ENCODE measurements at regions not wholly inside any gene's neighbourhood (a gene's known extent, or its start where the extent isn't known, plus 50 kb on each side); places are given as distances from the start of the nearest gene placed in this dataset.

DNA sequence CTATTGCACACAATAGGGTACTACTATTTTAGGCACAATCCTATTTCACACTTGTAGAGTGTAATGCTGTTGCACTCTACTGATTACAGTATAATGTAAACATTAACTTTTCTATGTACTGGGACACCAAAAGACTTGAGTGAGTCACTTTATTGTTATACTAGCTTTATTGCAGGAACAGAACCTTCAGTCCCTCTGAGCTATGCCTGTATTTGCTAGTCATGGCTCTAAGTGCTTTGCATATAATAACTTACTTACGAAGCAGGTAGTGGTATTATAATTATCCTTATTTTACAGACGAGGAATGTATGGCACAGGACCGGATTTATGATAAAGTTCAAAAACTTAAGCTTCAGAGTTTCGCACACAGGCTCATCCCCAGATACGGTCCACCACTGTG, 106.6 kb upstream of the SLC6A6 start:
- no peaks in the 10 kb centered on the region for H3K9me3 ChIP-seq
- H3K4me1 ChIP-seq = no peaks in the 10 kb centered on the region
- no peak overlapping the region for H3K27ac ChIP-seq
- H3K36me3 ChIP-seq = no peaks in the 10 kb centered on the region
- WGBS, 2 donors = 73 to 79% methylated on average over 5 of the region's 5 CpGs
- DNase-seq (no peak), FAIRE-seq (no peak), ATAC-seq (peak in 1 of 4 donors; percentile 18)
- H3K27me3 ChIP-seq = peaks cover 0 to 6% (median 0%) of the 10 kb centered on the region in 4 donors
- intact Hi-C loops (cut with DNase I) = no loop called here
- no peak overlapping the region for H3K4me3 ChIP-seq
- TF ChIP-seq CTCF (IDR thresholded peaks at IDR 0.05) = no peak

GRCh38 chr3:14297305-14297704, 105.1 kb upstream of the SLC6A6 start:
- ATAC-seq (no peak), DNase-seq (no peak), FAIRE-seq (no peak)
- no peak for TF ChIP-seq CTCF (IDR thresholded peaks at IDR 0.05)
- H3K27ac ChIP-seq = no peak overlapping the region
- no peaks in the 10 kb centered on the region for H3K9me3 ChIP-seq
- H3K4me1 ChIP-seq = no peaks in the 10 kb centered on the region
- H3K4me3 ChIP-seq = no peak overlapping the region
- intact Hi-C loops (cut with DNase I) = no loop called here
- no peaks in the 10 kb centered on the region for H3K36me3 ChIP-seq
- WGBS, 2 donors = 73 to 75% methylated on average over 8 of the region's 8 CpGs
- peaks cover 0 to 6% (median 0%) of the 10 kb centered on the region in 4 donors for H3K27me3 ChIP-seq

- no peak overlapping the region for H3K4me3 ChIP-seq
Measured at GRCh38 chr3:14297784-14298236, 104.6 kb upstream of the SLC6A6 start.

GRCh38 chr3:14298442-14298841, 104.0 kb upstream of the SLC6A6 start:
- DNase-seq = no peak
- peaks cover 0 to 6% (median 0%) of the 10 kb centered on the region in 4 donors for H3K27me3 ChIP-seq
- ATAC-seq = no peak
- FAIRE-seq = no peak
- TF ChIP-seq CTCF (IDR thresholded peaks at IDR 0.05) = no peak
- H3K4me3 ChIP-seq = no peak overlapping the region
- no peak overlapping the region for H3K27ac ChIP-seq
- H3K36me3 ChIP-seq = no peaks in the 10 kb centered on the region
- H3K9me3 ChIP-seq = no peaks in the 10 kb centered on the region
- no peaks in the 10 kb centered on the region for H3K4me1 ChIP-seq
- intact Hi-C loops (cut with DNase I) = no loop called here
- 72 to 86% methylated on average over 5 of the region's 5 CpGs for WGBS, 2 donors

More at GRCh38 chr3:14297784-14298236, 104.6 kb upstream of the SLC6A6 start:
- DNase-seq (peak in 1 of 6 donors; percentile 56), FAIRE-seq (no peak), ATAC-seq (peak in 2 of 4 donors; percentile 38 to 55)
- no peak for TF ChIP-seq CTCF (IDR thresholded peaks at IDR 0.05)
- no peaks in the 10 kb centered on the region for H3K9me3 ChIP-seq
- no peaks in the 10 kb centered on the region for H3K4me1 ChIP-seq
- intact Hi-C loops (cut with DNase I) = no loop called here
- no peak overlapping the region for H3K27ac ChIP-seq
- peaks cover 0 to 6% (median 0%) of the 10 kb centered on the region in 4 donors for H3K27me3 ChIP-seq
- WGBS, 2 donors = 43 to 47% methylated on average over 35 to 37 of the region's 37 CpGs
- no peaks in the 10 kb centered on the region for H3K36me3 ChIP-seq

GRCh38 chr3:14298991-14299555, 103.3 kb upstream of the SLC6A6 start:
- Histone ChIP-seq H3K4me1 (no peaks in the 10 kb centered on the region), H3K27me3 (peaks cover 0 to 6% (median 0%) of the 10 kb centered on the region in 4 donors), H3K36me3 (no peaks in the 10 kb centered on the region), H3K4me3 (no peak overlapping the region), H3K9me3 (no peaks in the 10 kb centered on the region), H3K27ac (no peak overlapping the region)
- ATAC-seq (no peak), FAIRE-seq (no peak), DNase-seq (no peak)
- TF ChIP-seq CTCF (IDR thresholded peaks at IDR 0.05) = no peak
- WGBS, 2 donors = 77 to 87% methylated on average over 8 of the region's 8 CpGs
- intact Hi-C loops (cut with DNase I) = no loop called here

All from pancreas (tissue), 10 donors.